HG03103 (cell line): ENCODE measurements at regions not wholly inside any gene's neighbourhood (a gene's known extent, or its start where the extent isn't known, plus 50 kb on each side); places are given as distances from the start of the nearest gene placed in this dataset.

Experiments used
- ATAC-seq: cut with Tn5 transposase; IDR thresholded peaks from one replicate; pipeline ENCODE4 v1.9.1; 2021; ENCODE audit warnings: low read depth; ENCODE audit not compliant: unreplicated experiment

DNA sequence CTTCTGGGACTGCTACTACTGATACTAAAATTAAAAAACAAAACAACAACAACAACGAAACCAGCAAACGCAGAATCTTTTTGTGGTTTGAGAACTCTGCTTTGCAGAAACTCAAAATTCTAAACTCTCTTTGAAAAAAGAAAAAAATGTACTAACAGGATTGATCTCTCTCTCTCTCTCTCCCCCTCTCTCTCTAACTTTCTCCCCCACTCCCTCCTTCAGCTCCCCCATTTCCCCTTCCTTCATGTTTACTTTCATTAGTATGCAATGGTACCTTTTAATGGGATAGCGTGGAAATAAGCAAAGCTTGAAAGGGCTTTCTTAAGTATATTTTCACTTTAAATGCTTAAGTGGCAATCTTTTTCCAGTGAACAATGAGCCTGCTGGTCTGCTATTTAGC is 562.6 kb upstream of the ADGRL2 start:
- ATAC-seq: no peak

DNA sequence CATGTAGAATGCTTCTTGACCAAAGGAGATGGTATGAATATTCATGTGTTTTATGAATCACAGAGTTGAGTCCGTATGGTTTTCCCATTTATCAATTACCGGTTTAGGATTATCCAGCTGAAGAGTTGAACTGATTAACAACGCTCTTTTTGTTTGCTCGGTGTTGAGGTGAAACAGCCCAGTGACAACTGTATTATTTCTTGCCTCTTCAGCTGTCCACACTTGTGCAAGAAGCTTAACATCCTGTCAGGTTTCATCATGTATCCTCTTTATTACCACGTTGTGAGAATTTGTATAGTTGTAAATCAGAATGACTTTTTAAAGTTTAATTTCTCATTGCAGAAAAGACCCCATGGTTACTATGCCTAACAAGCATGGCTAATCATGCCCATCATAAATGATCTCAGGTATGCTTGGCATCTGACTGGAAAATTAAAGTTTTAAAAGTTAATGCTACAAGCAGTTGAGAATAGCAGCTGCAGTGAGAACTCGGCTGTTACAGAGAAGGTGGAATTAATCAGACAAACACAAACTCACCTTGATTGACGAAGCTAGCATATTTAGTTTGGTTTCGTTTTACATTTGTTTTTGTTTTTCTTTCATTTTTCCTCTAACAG is 563.2 kb upstream of the ADGRL2 start:
- ATAC-seq: no peak

DNA sequence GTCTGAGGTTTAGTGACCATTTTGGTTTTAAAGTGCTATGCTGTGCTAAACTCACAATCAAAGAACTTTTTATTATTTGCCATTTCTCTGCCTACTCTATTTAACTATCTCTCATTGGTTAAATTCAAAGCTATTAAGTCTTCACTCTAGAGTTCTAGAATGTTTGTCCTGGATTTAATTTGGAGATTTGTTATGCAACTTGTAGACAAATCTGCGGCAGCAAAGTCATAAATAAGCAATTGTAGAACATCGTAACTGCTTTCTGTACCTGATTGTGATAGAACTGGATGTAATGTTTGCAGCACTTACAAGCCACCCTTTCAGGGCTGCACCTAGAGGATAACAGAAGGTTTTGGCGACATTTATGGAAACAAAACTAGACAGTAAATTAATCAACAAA is 566.5 kb upstream of the ADGRL2 start:
- no peak for ATAC-seq

DNA sequence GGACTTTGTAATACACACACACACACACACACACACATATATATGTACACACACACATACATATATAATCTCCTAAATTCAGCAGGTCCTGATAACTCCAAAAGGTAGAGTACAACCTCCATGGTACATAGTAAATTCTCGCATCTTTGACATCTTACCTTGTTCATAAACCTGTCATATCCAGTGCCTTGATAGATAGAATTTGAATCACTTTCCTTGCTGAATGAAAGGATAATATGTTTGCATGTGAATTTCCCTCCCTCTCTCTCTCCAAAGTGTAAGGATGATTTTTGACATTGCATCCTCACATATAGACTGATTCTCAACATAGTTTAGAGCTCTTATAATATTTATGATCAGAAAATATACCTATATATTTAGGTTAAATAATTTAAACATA is 567.1 kb upstream of the ADGRL2 start:
- no peak for ATAC-seq

DNA sequence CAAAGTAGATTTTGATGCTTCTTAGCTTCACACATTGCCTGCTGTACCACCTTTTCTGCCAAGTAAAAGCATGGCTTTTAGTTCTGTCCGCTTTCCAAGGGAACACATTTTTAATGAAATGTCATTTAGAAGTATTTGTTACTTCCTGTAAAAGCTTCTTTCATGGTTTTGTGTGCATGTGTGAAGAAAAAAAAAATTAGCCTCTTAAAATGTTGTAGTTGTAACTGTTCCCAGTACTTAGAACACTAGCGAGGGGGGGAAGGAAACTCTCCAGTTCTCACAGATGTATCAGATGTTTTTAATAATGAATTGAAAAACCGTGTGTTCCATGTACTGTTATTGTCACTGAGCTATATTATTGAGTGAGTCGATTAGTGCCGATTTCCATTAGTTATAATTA is 568.3 kb upstream of the ADGRL2 start:
- no peak for ATAC-seq

DNA sequence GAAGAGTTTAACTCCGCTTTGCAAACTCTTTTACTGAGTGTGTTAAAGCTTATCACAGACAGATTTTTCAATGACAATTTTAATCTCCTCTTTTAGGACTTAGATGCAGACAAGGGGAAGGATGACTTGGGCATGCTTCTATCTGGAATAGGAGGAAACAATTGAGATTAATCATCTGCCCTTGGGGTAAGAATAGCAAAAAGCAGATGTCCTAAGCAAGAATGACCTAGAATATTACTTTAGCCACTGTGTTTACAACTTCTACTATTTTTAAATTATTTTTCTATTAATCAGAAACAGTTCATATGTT is 569.0 kb upstream of the ADGRL2 start:
- no peak for ATAC-seq

DNA sequence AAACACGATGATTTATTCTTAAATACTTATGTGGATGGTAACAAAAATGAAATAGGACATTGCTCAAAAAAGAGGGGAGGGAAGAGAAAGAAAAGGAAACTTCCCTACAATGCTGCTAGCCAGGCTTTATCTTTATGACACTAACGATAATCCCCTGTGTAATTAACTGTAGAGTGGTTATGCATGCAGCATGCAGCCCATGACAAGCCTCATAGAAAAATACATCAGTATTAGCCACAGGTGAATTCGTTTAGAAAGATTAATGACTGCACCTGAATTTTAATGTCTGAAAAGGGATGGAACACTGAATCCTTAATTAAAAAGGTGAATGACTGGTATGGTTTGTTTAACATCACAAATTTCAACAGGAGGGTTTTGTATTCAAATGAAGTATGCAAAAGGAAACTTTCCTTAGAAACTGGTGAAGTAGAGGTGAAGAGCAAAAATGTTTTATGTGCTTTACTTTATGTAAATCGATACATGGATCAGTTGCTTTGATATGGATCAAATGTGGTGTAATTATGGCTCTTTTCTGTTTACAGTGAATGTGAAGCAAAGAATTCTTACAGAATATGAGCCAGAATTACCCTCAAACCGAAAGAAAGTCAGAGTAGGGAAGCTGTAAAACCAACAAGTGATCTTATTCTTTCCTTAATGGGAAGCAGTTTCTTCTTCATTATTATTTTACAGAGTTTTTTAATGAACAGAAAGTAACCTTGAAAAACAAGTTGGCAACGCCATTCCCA is 569.6 kb upstream of the ADGRL2 start:
- no peak for ATAC-seq

DNA sequence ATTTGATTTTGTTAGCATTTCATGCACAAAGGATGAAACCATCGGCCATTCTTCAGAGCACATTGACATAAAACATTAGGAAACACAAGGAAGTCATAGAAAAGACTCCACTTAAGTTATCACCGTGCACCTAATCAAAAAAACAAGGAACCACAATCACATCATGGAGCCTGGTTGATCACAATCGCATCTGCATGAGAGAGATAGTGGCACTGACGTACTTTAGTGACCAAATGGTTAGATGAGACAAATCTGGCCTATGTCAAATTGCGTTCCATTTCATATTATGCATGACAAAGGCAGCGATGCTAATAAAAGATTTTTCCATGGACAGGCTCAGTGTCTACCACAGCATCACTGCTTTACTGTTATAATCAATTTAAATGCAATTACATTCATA is 571.8 kb upstream of the ADGRL2 start:
- ATAC-seq: no peak

DNA sequence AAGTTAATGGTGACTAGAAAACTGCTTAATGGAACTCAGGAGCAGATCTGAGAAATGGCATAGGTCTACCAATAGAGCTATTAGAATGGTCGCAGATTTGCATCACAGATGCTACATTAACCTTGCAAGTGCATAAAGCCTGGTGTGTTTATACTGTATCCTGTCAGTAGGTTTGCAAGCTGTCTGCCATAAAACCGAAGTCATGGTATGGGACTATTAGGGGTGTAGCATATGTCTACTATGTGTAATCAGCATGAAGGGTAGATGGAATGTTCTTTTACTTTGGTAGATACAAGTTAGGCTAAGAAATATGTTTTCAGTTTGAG is 574.2 kb upstream of the ADGRL2 start:
- no peak for ATAC-seq

DNA sequence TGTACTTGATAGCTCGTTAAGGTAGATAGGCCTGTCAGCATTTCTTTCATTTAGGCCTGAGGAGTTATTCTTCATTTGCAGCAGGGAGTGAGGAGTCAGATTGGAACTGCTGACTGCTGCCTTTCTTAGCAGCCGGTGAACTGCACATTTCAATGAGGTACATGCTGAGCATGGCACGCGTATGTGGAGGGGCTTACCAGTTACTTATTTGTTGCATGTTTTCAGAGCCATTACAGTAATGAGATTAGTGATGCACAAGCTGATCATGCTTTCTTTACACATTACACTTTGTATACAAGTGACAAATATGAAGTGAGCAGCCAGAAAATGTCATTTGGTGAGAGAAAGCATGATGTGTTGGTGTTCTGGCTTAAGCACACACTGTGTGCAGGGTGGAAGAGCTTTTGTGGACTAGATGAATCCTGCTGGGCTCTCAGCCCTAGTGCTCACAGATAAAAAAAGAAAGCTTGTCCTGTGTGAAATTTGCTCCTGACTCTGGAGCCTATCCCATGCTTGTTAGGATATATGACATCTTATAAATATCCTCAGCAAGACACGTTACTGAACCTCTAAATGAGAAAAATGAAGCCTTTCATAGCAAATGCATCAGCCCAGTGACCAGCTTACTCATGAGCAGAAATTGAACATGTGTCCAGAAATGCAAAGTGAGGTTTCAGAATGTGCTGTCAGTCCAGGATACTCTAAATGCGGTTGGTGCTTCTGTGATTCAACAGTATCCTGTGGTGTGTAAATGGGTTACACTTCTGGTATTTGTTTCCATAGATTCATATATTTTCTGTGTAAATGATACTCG is 574.7 kb upstream of the ADGRL2 start:
- ATAC-seq: peak; percentile 97

DNA sequence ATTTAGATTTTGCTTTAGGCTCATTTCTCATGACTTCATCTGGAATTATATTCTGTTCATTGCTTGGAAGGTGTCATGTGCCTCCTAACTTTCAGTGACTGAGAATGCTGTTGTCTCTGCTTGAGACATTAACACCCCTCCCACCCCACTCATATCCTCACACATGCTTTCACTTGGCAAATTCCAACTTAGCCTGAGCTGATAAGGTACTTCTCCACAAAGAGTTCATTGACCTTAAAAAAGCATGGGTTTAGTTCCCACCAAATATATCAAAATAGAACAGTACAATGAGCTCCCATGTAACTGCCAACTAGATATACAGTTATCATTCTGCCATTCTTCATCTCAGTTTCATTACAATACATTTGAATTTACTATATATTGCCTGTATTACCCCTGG is 576.5 kb upstream of the ADGRL2 start:
- ATAC-seq: no peak

DNA sequence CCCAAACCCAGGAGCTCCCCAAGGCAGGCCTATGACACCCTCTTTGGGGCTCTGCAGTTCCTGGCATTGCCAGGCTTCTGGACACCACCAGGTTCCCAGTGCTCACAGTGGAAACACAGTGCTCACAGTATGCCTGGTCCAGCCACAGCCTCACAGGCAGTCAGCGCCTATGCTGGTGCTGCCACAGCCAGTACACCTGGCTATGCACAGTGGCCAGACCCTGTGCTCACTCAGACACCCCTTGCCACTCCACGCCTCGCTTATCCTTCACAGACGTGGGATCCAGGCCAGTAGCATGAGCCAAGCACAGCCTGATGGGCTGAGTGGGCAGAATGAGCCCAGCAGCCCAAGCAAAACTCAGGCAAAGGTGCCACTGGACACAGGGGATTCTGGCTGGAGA is 579.2 kb upstream of the ADGRL2 start:
- no peak for ATAC-seq

DNA sequence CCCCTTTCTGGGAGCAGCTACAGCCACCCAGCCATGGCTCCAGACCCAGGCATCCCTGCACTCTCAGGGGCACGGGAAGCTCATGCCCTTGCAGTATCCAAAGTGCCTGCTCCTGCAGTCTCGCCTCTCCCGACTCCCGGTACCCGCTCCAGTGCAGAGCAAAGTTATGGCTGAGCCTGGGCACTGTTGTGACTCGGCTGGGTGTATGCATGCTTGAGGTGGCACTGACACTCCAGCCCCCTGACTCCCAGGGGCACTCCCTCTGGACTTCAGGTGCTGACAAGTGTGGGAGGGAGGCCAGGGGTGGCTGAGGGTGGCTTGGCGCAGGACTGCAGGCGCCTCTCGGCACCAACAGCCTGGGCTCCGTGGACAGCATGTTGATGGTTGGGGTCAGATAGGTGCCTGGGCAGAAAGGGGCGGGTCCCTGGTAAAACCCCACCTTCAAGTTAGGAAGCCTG is 580.1 kb upstream of the ADGRL2 start:
- no peak for ATAC-seq

DNA sequence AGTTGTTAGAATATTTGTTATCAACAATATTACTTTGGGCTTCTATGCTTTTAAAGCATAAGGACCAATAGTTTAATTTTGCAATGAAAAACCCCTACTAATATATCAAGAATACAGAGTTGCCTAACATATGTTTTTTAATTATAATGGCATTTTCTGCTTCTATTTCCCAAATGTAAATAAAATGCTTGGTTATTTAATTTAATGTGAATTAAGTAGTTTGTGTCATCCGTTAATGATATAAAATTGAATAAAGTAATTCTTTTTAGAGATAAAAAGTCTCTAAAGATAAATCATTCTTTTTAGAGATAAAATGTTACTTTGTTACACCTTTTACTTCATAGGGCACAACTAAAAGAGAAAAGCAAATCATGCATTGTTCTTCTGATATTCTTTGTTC is 583.7 kb upstream of the ADGRL2 start:
- ATAC-seq: no peak

DNA sequence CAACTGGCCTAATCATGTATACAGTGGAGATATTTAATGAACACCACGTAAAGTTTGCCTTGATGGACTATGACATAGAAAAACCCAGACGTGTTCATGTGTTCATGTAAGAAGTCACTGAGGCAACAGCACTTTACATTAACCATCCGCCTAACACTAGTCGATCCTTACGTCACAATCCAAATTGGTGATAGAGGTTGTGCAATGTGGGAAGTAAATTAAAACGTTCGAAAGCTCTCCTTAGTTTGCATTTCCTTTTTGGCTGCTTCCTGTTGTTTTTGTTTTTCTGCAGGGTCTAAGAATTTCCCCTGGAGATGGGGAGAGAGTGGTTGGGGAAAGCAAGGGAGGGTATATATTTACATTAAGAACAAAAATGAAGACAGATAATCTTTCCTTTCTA is 587.5 kb upstream of the ADGRL2 start:
- ATAC-seq: no peak

DNA sequence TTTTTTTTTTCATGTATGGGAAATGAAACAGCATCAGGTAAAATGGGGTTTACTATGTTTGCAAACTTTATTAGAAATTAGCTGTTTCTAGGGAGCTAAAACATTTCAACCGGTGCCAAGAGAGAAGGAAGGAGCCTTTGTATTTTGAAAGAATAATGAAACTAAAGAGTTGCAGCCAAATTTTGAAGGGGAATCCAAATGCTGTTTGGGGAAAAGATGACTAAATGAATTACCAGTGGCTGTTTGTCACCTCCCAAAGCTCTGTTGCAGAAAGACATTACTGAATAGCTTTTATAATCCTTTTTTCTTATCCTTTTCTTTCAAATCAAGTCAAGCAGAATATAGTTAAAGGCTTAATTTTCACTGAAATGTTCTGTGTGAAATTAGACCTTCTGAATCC is 591.3 kb upstream of the ADGRL2 start:
- no peak for ATAC-seq

DNA sequence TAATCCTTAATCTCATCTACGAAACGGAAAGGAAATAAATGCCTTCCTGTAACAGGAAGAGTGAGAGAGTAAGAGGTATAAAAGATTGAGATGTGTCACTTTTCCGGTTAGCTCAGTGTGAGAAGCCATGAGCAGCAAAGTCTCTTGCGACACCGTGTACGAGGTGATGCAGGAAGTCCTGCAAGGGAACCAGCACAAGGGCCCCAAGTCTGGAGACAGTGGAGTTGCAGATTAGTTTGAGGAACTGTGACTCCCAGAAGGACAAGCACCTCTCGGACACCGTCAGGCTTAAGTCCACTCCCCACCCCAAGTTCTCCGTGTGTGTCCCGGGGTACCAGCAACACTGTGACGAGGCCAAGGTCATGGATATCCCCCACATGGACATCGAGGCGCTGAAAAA is 592.3 kb upstream of the ADGRL2 start:
- no peak for ATAC-seq

DNA sequence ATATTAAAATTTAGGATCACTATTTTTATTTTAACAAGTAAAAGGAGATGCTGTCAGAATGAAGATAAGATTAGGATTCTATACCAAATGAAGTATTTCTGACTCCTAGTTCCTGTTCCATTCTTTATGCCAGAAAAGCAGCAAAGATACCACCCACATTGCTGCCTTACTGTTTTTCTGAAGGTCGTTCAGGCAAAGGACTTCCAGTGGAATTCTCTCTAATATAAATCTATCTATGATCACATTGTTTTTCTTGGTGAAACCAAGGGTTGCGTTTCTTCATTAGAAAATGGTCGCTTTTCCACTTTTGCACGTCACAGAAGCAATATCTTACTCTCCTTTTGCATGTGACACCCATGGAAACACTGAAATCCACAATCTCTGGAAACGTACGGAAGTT is 594.8 kb upstream of the ADGRL2 start:
- ATAC-seq: no peak

DNA sequence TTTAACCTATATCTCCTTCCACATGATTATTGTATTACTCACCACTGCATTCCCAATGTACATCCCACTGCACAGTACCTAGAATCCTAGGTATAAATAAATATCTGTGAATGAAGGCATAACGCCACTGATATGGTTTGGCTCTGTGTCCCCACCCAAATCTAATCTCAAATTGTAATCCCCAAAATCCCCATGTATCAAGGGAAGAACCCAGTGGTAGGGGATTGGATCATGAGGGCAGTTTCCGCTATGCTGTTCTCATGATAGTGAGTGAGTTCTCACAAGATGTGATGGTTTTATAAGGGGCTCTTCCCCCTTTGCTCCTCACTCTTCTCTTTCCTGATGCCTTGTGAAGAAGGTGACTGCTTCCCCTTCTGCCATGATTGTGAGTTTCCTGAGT is 599.0 kb upstream of the ADGRL2 start:
- no peak for ATAC-seq

DNA sequence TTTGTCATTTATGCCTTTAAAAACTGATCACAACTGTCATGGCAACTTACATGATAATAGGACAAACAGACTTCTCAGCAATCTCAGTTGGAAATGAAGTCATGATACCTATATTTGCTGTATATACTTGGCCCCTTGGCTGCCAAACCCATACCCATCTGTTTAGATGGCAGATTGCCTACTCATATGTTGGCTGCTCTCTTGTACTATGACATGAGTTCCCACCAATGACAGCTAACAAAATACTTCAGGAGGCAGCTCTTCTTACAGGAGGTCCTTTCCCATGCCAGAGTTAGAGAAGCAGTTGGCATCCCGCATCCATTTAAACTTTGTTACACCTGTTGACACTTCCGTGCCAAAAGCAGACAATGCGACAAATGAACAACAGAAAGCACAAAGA is 603.1 kb upstream of the ADGRL2 start:
- no peak for ATAC-seq

DNA sequence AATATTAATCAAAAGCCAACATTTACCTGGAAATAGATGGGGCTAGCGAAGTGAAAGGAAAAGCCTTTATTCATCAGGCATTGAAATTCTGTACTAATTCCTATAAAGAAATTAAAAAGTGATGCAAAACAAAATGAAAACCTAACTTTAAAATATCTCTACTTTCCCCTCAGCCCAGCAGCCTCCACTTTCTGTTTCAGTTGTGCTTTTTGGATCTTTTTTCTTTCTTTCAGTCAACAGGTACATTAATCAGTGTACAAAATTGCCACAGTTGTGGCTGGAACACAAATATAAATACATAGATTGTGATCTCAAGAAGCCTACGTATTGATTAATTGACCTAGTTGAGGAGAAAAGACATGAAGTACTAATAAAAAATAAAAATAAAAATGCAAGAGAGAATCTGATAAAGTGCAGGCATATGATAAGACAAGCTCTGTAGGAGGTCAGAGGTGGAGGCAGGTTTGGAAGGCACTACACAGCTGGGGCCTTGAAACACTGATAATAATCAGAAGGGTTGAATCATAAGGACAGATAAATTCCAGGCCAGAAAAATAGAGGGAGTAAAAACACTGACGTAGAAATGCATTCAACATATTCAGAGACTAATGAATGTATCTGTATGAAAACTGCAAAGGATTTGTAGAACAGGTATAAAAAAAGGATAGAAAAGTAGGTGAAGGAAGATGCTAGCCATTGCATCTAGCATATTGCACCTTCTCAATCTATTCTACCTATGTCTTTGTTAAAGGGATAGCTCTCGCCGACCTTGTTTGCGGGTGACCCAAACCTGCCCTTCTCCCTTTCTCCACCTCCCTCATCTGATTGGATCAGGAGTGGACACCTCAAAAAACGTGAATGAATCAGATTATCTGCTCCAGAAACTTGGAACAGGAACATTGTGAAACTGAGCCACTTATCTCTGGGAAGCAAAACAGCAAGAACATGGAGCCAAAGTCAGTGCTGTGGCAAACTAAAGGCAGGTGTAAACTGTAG is 607.8 kb upstream of the ADGRL2 start:
- no peak for ATAC-seq
